K562 (cell line): ENCODE measurements at regions not wholly inside any gene's neighbourhood (a gene's known extent, or its start where the extent isn't known, plus 50 kb on each side); places are given as distances from the start of the nearest gene placed in this dataset.

Source experiments
- ATAC-seq: fragments of 200-7000 bp; cut with Tn5 transposase; 3 replicates; pipeline ENCODE4 v1.9.1; 2020; ENCODE audit warnings: moderate library complexity
- BruUV-seq: library from RNA; stranded (reverse); fragments of 400-500 nt; replicated peaks from 2 replicates; lab custom pipeline; 2021; lab: Mats Ljungman, UMichigan
- CTCF ChIA-PET: fragments of 300-600 bp; formaldehyde crosslinking; extraction: SDS; loops from one replicate; lab custom pipeline; 2021; ENCODE audit warnings: low intra/inter-chr PET ratio; lab: Yijun Ruan, JAX
- POLR2A ChIA-PET: fragments of 300-600, 350-650 bp; sonication (Branson Sonifier 250); formaldehyde crosslinking; extraction: SDS; loops from one replicate; lab custom pipeline; 2021; ENCODE audit warnings: antibody characterized with exemption, inconsistent platforms; lab: Yijun Ruan, JAX
- DNase-seq, 4 experiments: peaks; one replicate each; pipeline versions ENCODE4 v3.0.0 to v3.0.0-alpha.2; 2011 to 2018; ENCODE audit warnings: low spot score in 3 of 4, mixed read lengths in 3 of 4; ENCODE audit errors: extremely low read depth in 1 of 4
- FAIRE-seq: peaks from 2 replicates; lab custom pipeline; 2011; peaks lifted over from hg19 to GRCh38; lab: Jason Lieb, UNC
- H2AFZ ChIP-seq: 2 replicates; pipeline ENCODE4 v1.6.0; 2011; ENCODE audit warnings: low read depth, low read length, control low read depth, inconsistent platforms
- H3K27ac ChIP-seq: fragments of 200-600 bp; 3 replicates; pipeline ENCODE4 v1.8.0; 2011; ENCODE audit warnings: low read depth, mild to moderate bottlenecking, control low read depth, inconsistent platforms, low read length, moderate library complexity, mixed read lengths; ENCODE audit errors: extremely low read depth
- H3K27me3 ChIP-seq, 2 experiments: fragments of 300-600 bp in 1 of 2; 2 replicates in 1 of 2; 3 replicates in 1 of 2; pipeline versions ENCODE4 v1.6.0 to v1.8.0; 2011; ENCODE audit warnings: inconsistent platforms in 2 of 2, low read length in 2 of 2, mild to moderate bottlenecking in 1 of 2, mixed read lengths in 1 of 2, moderate library complexity in 1 of 2; ENCODE audit not compliant: control insufficient read depth in 2 of 2, insufficient read depth in 2 of 2
- H3K36me3 ChIP-seq: fragments of 300-600 bp; 3 replicates; pipeline ENCODE4 v1.8.0; 2011; ENCODE audit warnings: mild to moderate bottlenecking, low read length, inconsistent platforms; ENCODE audit not compliant: control insufficient read depth, insufficient read depth
- H3K4me1 ChIP-seq, 2 experiments: fragments of 200-600 bp in 1 of 2; replicated peaks in 1 of 2; 2 replicates in 1 of 2; 3 replicates in 1 of 2; pipeline versions ENCODE4 v1.5.1 to v1.8.0; 2011; ENCODE audit warnings: inconsistent platforms in 2 of 2, low read length in 2 of 2, mild to moderate bottlenecking in 1 of 2, mixed read lengths in 1 of 2, moderate library complexity in 1 of 2; ENCODE audit not compliant: control insufficient read depth in 2 of 2, insufficient read depth in 2 of 2
- H3K4me2 ChIP-seq: 2 replicates; pipeline ENCODE4 v1.6.1; 2011; ENCODE audit warnings: low read length, control low read depth, inconsistent platforms, mixed read lengths; ENCODE audit not compliant: insufficient read depth
- H3K4me3 ChIP-seq: fragments of 200-600 bp; sonication (generic), shearing (Covaris generic); 2 replicates; pipeline ENCODE4 v1.5.1; 2016; ENCODE audit warnings: control low read depth, inconsistent platforms
- H3K79me2 ChIP-seq: fragments of 200-600 bp; 3 replicates; pipeline ENCODE4 v1.8.0; 2011; ENCODE audit warnings: low read length, inconsistent platforms; ENCODE audit not compliant: control insufficient read depth, insufficient read depth
- H3K9ac ChIP-seq, 2 experiments: 2 replicates each; pipeline versions ENCODE4 v1.6.0 to v1.6.1; 2011; ENCODE audit warnings: low read depth in 2 of 2, low read length in 2 of 2, control low read depth in 1 of 2, inconsistent platforms in 1 of 2, mild to moderate bottlenecking in 1 of 2, mixed read lengths in 1 of 2; ENCODE audit not compliant: insufficient read depth in 1 of 2
- H3K9me1 ChIP-seq: one replicate; pipeline ENCODE4 v1.6.0; 2011; ENCODE audit warnings: inconsistent platforms, mild to moderate bottlenecking, low read length, moderate library complexity; ENCODE audit not compliant: control insufficient read depth, insufficient read depth
- H3K9me3 ChIP-seq: replicated peaks from 2 replicates; pipeline ENCODE4 v1.5.1; 2011; ENCODE audit warnings: low read depth, low read length, inconsistent platforms; ENCODE audit not compliant: control insufficient read depth, insufficient read depth
- H4K20me1 ChIP-seq: replicated peaks from 2 replicates; pipeline ENCODE4 v1.6.1; 2011; ENCODE audit warnings: low read length, inconsistent platforms, mixed read lengths; ENCODE audit not compliant: control insufficient read depth, insufficient read depth
- CBX2 ChIP-seq: fragments of 200-600 bp; sonication (generic); IDR thresholded peaks from one replicate; pipeline ENCODE4 v1.6.1; 2012; ENCODE audit warnings: mild to moderate bottlenecking, low read length, inconsistent platforms; ENCODE audit not compliant: insufficient read depth, poor library complexity, severe bottlenecking
- LARP7 ChIP-seq: fragments of 450-650 bp; IDR thresholded peaks from 2 replicates; pipeline ENCODE4 v1.6.1; 2016
- MED1 ChIP-seq: sonication (generic); formaldehyde crosslinking; IDR thresholded peaks from 2 replicates; pipeline ENCODE4 v1.8.1; 2023; ENCODE audit warnings: missing genetic modification reagents, borderline replicate concordance
- MTA1 ChIP-seq: fragments of 450-650 bp; IDR thresholded peaks from 2 replicates; pipeline ENCODE4 v1.6.1; 2017; ENCODE audit warnings: borderline replicate concordance
- NCOA2 ChIP-seq, 2 experiments: fragments of 450-650 bp; IDR thresholded peaks; 2 replicates each; pipeline ENCODE4 v1.6.1; 2018; ENCODE audit warnings: mild to moderate bottlenecking in 2 of 2, moderate library complexity in 1 of 2; ENCODE audit not compliant: partially characterized antibody in 2 of 2
- RHOXF2B ChIP-seq: fragments of 250-450 bp; sonication (Bioruptor Pico); conservative IDR thresholded peaks from 2 replicates; pipeline ENCODE4 v1.5.1; 2021
- SMAD1 ChIP-seq: fragments of 150-350 bp; IDR thresholded peaks from 2 replicates; pipeline ENCODE4 v1.6.1; 2014; ENCODE audit warnings: low read length, low read depth; ENCODE audit not compliant: partially characterized antibody
- THRAP3 ChIP-seq: fragments of 450-650 bp; IDR thresholded peaks from 2 replicates; pipeline ENCODE4 v1.6.1; 2016; ENCODE audit warnings: mild to moderate bottlenecking, inconsistent platforms, borderline replicate concordance
- TRIM28 ChIP-seq: fragments of 450-650 bp; IDR thresholded peaks from 2 replicates; pipeline ENCODE4 v1.6.1; 2017
- ZBTB8A ChIP-seq: fragments of 450-650 bp; IDR thresholded peaks from 2 replicates; pipeline ENCODE4 v1.6.1; 2018; ENCODE audit warnings: mild to moderate bottlenecking, moderate library complexity; ENCODE audit not compliant: partially characterized antibody
- ZKSCAN3 ChIP-seq: fragments of 250-450 bp; sonication (Bioruptor Pico); IDR thresholded peaks from 2 replicates; pipeline ENCODE4 v1.4.0; 2020
- ZNF766 ChIP-seq: fragments of 200-800 bp; sonication (Bioruptor generic); conservative IDR thresholded peaks from 2 replicates; pipeline ENCODE4 v1.6.1; 2016; ENCODE audit warnings: missing genetic modification characterization, missing compliant biosample characterization
- WGBS: fragments of 100-300 bp; shearing (Covaris generic); methylation state at CpG from one replicate; pipeline ENCODE4 v1.1.6; 2016; ENCODE audit warnings: low coverage, mixed read lengths; ENCODE audit not compliant: insufficient coverage; ENCODE audit errors: missing lambda C conversion rate; 5-methylcytosine and 5-hydroxymethylcytosine counted together
- in situ Hi-C: fragments of 300-500 bp; cut with MboI; formaldehyde crosslinking; loops from 4 replicates; pipeline ENCODE4 v1.15.0; 2018; ENCODE audit warnings: inconsistent platforms, mixed read lengths
- intact Hi-C: fragments of 100-400 bp; cut with micrococcal nuclease; formaldehyde crosslinking; loops from 2 replicates; pipeline ENCODE4 v1.14.2; 2022
- TF ChIP-seq, protein P1 (sequence below): fragments of 250-450 bp; sonication (Bioruptor Pico); IDR thresholded peaks from 2 replicates; pipeline ENCODE4 v1.5.0; 2021
- TF ChIP-seq, protein P2 (sequence below): fragments of 250-450 bp; sonication (Bioruptor Pico); IDR thresholded peaks from 2 replicates; pipeline ENCODE4 v1.9.0; 2021; ENCODE audit warnings: mild to moderate bottlenecking, inconsistent platforms
- TF ChIP-seq, protein P3 (sequence below): fragments of 450-650 bp; IDR thresholded peaks from 2 replicates; pipeline ENCODE4 v1.6.1; 2017; ENCODE audit warnings: antibody characterized with exemption

DNA sequence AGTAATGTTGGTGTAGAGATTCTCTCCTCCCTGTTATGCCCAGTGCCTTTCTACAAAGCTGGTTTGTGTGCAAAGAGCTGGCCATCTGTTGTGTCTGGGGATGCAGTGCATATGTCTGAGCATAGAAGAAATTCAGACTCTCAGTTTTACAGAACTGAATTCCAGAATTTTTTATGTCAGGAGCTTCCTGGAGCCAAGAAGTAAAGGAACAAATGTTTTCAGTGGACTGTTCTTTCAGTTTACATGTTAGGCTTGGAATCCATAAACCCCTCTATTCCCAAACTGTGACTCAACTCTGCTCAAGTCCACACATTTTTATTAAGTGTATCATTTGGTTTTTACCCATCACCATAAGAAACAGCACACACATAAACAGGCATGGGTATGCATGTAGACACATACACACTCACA, 366.0 kb downstream of the BRINP1 start (continued):
- TF ChIP-seq ZBTB8A: no peak

DNA sequence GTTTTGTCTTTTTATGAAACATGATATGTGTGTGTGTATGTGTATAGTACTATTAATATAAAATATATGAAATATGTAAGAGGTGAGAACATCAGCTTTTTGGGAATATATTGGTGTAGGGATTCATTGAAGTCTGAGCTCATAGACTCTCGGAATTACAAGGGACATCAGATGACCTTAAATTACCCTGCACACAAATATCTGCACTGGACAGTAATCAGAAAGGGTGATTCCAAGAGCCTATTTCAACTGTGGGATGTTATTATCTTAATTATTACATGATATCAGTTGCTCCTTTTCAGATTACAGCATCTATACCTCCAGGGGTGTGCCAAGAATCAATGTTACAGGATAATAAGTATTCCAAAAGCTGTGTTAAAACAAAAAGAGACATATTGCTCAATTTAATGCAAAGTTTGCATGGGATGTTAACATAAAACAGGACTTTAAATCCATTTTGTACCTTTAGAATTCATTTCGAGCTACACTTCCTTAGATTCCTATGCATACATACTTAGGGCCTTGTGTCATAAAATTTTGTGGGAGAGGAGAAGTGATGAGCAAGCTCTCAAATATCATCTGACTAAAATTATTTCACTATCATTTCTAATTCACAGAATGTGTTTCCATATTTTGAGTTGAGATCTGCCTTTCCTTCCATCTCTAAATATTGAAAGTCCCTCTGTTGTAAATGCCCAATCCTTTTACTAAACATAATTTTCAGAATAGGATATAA, 365.2 kb downstream of the BRINP1 start:
- BruUV-seq: no TSS peak
- H3K4me3 ChIP-seq: no peak overlapping the region
- CTCF ChIA-PET: no interaction called here
- H3K4me2 ChIP-seq: no peak overlapping the region
- no peak overlapping the region for H2AFZ ChIP-seq
- H3K4me1 ChIP-seq: no peaks in the 10 kb centered on the region
- H3K27me3 ChIP-seq: no peaks in the 10 kb centered on the region
- POLR2A ChIA-PET: no interaction called here
- FAIRE-seq (no peak), ATAC-seq (no peak), DNase-seq (no peak)
- H4K20me1 ChIP-seq: no peaks in the 10 kb centered on the region
- no peaks in the 10 kb centered on the region for H3K36me3 ChIP-seq
- no peak overlapping the region for H3K27ac ChIP-seq
- intact Hi-C loops: no loop called here
- 0% methylated on average over 2 of the region's 2 CpGs for WGBS
- no peaks in the 10 kb centered on the region for H3K9me1 ChIP-seq
- H3K79me2 ChIP-seq: no peaks in the 10 kb centered on the region
- in situ Hi-C loops: no loop called here
- no peak overlapping the region for H3K9ac ChIP-seq
- H3K9me3 ChIP-seq: no peaks in the 10 kb centered on the region
- TF ChIP-seq THRAP3: no peak
- TF ChIP-seq, protein P1, sequence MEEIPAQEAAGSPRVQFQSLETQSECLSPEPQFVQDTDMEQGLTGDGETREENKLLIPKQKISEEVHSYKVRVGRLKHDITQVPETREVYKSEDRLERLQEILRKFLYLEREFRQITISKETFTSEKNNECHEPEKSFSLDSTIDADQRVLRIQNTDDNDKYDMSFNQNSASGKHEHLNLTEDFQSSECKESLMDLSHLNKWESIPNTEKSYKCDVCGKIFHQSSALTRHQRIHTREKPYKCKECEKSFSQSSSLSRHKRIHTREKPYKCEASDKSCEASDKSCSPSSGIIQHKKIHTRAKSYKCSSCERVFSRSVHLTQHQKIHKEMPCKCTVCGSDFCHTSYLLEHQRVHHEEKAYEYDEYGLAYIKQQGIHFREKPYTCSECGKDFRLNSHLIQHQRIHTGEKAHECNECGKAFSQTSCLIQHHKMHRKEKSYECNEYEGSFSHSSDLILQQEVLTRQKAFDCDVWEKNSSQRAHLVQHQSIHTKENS (CRISPR knock-in tag): no peak
- TF ChIP-seq ZKSCAN3: no peak
- TF ChIP-seq MTA1: no peak
- TF ChIP-seq CBX2: no peak
- TF ChIP-seq RHOXF2B (CRISPR knock-in tag): no peak
- TF ChIP-seq NCOA2 (IDR thresholded peaks at IDR 0.05; ENCODE audit: partially characterized antibody in 2 of 2): no peak
- TF ChIP-seq LARP7: no peak
- no peak for TF ChIP-seq ZNF766 (CRISPR knock-in tag)
- TF ChIP-seq, protein P2, sequence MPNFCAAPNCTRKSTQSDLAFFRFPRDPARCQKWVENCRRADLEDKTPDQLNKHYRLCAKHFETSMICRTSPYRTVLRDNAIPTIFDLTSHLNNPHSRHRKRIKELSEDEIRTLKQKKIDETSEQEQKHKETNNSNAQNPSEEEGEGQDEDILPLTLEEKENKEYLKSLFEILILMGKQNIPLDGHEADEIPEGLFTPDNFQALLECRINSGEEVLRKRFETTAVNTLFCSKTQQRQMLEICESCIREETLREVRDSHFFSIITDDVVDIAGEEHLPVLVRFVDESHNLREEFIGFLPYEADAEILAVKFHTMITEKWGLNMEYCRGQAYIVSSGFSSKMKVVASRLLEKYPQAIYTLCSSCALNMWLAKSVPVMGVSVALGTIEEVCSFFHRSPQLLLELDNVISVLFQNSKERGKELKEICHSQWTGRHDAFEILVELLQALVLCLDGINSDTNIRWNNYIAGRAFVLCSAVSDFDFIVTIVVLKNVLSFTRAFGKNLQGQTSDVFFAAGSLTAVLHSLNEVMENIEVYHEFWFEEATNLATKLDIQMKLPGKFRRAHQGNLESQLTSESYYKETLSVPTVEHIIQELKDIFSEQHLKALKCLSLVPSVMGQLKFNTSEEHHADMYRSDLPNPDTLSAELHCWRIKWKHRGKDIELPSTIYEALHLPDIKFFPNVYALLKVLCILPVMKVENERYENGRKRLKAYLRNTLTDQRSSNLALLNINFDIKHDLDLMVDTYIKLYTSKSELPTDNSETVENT (CRISPR knock-in tag): no peak
- TF ChIP-seq MED1 (CRISPR knock-in tag): no peak
- TF ChIP-seq, protein P3, sequence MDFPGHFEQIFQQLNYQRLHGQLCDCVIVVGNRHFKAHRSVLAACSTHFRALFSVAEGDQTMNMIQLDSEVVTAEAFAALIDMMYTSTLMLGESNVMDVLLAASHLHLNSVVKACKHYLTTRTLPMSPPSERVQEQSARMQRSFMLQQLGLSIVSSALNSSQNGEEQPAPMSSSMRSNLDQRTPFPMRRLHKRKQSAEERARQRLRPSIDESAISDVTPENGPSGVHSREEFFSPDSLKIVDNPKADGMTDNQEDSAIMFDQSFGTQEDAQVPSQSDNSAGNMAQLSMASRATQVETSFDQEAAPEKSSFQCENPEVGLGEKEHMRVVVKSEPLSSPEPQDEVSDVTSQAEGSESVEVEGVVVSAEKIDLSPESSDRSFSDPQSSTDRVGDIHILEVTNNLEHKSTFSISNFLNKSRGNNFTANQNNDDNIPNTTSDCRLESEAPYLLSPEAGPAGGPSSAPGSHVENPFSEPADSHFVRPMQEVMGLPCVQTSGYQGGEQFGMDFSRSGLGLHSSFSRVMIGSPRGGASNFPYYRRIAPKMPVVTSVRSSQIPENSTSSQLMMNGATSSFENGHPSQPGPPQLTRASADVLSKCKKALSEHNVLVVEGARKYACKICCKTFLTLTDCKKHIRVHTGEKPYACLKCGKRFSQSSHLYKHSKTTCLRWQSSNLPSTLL: no peak
- no peak for TF ChIP-seq TRIM28
- TF ChIP-seq SMAD1: no peak
